ENCODE measurements at regions not wholly inside any gene's neighbourhood (a gene's known extent, or its start where the extent isn't known, plus 50 kb on each side); places are given as distances from the start of the nearest gene placed in this dataset.

- Histone ChIP-seq H3K4me1 (ENCODE audit: low read depth, poor library complexity, severe bottlenecking) (peaks cover 3% of the 10 kb centered on the region), H4K20me1 (ENCODE audit: insufficient read depth) (no peaks in the 10 kb centered on the region), H3K27ac (no peak overlapping the region), H3K4me3 (IDR thresholded peaks at IDR 0.05; ENCODE audit: insufficient read depth, low read depth, low read length) (no peak overlapping the region), H3K79me2 (ENCODE audit: insufficient read depth, low read depth) (no peaks in the 10 kb centered on the region), H3K9ac (no peak overlapping the region), H3K27me3 (ENCODE audit: insufficient read depth, low read depth) (no peaks in the 10 kb centered on the region), H3K4me2 (no peak overlapping the region), H3K36me3 (ENCODE audit: insufficient read depth) (no peaks in the 10 kb centered on the region), H2AFZ (ENCODE audit: low read depth) (no peak overlapping the region)
- TF ChIP-seq CTCF (conservative IDR thresholded peaks at IDR 0.05; ENCODE audit: low read depth, low read length) = no peak
Measured at GRCh38 chr7:114102131-114102530, 183.3 kb upstream of the PPP1R3A start.

GRCh38 chr7:114100810-114101209 is 182.0 kb upstream of the PPP1R3A start:
- peaks cover 3% of the 10 kb centered on the region for H3K4me1 ChIP-seq (ENCODE audit: low read depth, poor library complexity, severe bottlenecking)
- H3K79me2 ChIP-seq (ENCODE audit: insufficient read depth, low read depth) = no peaks in the 10 kb centered on the region
- H3K27ac ChIP-seq = no peak overlapping the region
- H4K20me1 ChIP-seq (ENCODE audit: insufficient read depth) = no peaks in the 10 kb centered on the region
- H3K4me3 ChIP-seq (IDR thresholded peaks at IDR 0.05; ENCODE audit: insufficient read depth, low read depth, low read length) = no peak overlapping the region
- H3K4me2 ChIP-seq = no peak overlapping the region
- H3K9ac ChIP-seq = no peak overlapping the region
- no peak for TF ChIP-seq CTCF (conservative IDR thresholded peaks at IDR 0.05; ENCODE audit: low read depth, low read length)
- no peaks in the 10 kb centered on the region for H3K36me3 ChIP-seq (ENCODE audit: insufficient read depth)
- no peak overlapping the region for H2AFZ ChIP-seq (ENCODE audit: low read depth)
- no peaks in the 10 kb centered on the region for H3K27me3 ChIP-seq (ENCODE audit: insufficient read depth, low read depth)

GRCh38 chr7:114099337-114099736 is 180.5 kb upstream of the PPP1R3A start:
- Histone ChIP-seq H3K9ac (no peak overlapping the region), H3K79me2 (ENCODE audit: insufficient read depth, low read depth) (no peaks in the 10 kb centered on the region), H3K27ac (no peak overlapping the region), H3K4me3 (IDR thresholded peaks at IDR 0.05; ENCODE audit: insufficient read depth, low read depth, low read length) (no peak overlapping the region), H2AFZ (ENCODE audit: low read depth) (no peak overlapping the region), H3K27me3 (ENCODE audit: insufficient read depth, low read depth) (no peaks in the 10 kb centered on the region), H4K20me1 (ENCODE audit: insufficient read depth) (no peaks in the 10 kb centered on the region), H3K4me2 (no peak overlapping the region), H3K4me1 (ENCODE audit: low read depth, poor library complexity, severe bottlenecking) (peaks cover 3% of the 10 kb centered on the region), H3K36me3 (ENCODE audit: insufficient read depth) (no peaks in the 10 kb centered on the region)
- TF ChIP-seq CTCF (conservative IDR thresholded peaks at IDR 0.05; ENCODE audit: low read depth, low read length) = no peak

GRCh38 chr7:114095885-114096284 is 177.1 kb upstream of the PPP1R3A start:
- Histone ChIP-seq H4K20me1 (ENCODE audit: insufficient read depth) (no peaks in the 10 kb centered on the region), H3K9ac (no peak overlapping the region), H3K79me2 (ENCODE audit: insufficient read depth, low read depth) (peaks cover 20% of the 10 kb centered on the region; the same call in 1 of the 2 replicates), H3K4me1 (ENCODE audit: low read depth, poor library complexity, severe bottlenecking) (peaks cover 3% of the 10 kb centered on the region), H3K36me3 (ENCODE audit: insufficient read depth) (no peaks in the 10 kb centered on the region), H3K4me2 (no peak overlapping the region), H3K4me3 (IDR thresholded peaks at IDR 0.05; ENCODE audit: insufficient read depth, low read depth, low read length) (no peak overlapping the region), H3K27me3 (ENCODE audit: insufficient read depth, low read depth) (no peaks in the 10 kb centered on the region), H3K27ac (no peak overlapping the region), H2AFZ (ENCODE audit: low read depth) (no peak overlapping the region)
- no peak for TF ChIP-seq CTCF (conservative IDR thresholded peaks at IDR 0.05; ENCODE audit: low read depth, low read length)

All from KMS-11 (cell line).